GM19452 (cell line): ENCODE measurements at regions not wholly inside any gene's neighbourhood (a gene's known extent, or its start where the extent isn't known, plus 50 kb on each side); places are given as distances from the start of the nearest gene placed in this dataset.
"Not testable (repeated sequence)": the region's sequence is repeated elsewhere in the genome, so short reads cannot be mapped to it uniquely, and the experiment has no call there.

Source experiments
- ATAC-seq: cut with Tn5 transposase; IDR thresholded peaks from one replicate; pipeline ENCODE4 v1.9.1; 2021; ENCODE audit not compliant: unreplicated experiment

DNA sequence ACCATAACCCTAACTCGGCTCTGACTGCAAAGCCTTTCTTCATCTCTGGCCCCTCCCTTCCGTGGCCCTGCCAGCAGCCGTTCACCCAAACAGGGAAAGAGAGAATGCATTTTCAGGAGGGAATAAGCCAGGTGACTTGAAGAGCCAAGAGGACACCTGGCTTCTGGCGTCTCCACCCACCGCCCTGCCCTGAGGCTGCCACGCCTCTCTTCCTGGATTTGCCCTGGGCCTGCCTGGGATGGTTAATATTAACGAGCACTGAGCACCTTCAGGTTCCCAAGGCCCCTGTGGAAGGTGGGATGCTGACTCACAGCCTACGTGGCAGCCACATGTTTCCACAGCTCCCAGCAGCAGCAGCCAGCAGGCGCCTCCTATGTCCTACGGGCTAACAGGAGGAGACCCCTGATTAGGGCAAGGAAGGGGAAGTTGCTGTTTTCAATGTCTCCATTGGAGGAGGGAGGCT, 138.0 kb upstream of the RREB1 start:
- no peak for ATAC-seq

DNA sequence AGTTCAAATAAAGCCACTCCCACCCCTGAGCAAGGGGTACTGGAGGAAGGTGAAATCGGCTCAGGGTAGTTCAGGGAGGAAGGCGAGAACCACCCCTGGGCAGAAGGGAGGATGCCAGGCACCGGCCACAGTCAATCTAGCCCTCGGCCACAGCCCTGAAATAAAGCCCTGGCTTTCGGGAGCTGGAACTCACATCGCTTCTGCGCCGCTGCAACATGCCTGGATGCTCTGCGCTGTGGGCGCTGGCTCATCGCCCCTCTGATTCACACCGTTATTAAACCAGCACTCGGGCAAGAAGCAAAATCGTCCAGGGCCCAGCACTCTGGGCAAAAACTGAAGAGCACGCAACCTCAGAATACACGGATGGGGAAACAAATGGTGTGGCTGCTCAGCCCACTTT, 136.9 kb upstream of the RREB1 start:
- ATAC-seq: no peak

DNA sequence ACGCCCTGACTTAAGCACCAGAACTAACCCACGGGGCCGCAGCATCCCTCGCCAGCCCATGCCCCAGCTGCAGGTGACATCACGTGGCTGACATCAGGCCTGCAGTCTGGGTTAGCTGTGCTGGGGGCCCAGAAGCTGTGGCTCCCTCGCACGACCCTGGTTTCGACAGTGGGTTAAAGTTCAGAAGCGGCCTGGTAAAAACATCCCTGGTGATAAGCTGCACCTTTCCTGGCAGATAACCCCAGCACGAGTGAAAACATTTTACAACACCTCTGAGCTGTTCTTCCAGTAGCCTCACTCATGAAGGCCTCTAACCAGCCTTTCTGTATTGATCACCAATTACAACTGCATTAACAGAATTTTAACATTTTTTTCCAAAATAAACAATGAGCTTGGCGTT, 136.4 kb upstream of the RREB1 start:
- ATAC-seq: no peak

DNA sequence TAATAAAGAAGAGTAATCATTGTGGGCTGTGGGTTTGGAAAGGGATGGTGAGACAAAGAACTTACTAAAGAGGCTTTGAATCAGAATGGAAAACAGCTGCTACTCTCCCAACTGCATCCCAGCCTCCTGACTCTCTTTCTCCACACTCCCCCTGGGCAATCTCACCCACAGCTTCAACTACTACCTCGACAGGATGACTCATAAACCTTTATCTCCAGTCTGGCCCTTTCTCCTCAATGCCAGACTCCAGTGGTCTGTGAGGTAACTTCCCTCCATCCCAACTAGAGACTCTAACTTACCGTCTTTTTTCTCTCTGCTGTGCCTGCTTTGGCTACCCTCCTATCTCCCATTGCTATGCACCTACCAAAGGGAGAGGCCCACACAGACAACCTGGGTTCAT, 135.3 kb upstream of the RREB1 start:
- no peak for ATAC-seq

DNA sequence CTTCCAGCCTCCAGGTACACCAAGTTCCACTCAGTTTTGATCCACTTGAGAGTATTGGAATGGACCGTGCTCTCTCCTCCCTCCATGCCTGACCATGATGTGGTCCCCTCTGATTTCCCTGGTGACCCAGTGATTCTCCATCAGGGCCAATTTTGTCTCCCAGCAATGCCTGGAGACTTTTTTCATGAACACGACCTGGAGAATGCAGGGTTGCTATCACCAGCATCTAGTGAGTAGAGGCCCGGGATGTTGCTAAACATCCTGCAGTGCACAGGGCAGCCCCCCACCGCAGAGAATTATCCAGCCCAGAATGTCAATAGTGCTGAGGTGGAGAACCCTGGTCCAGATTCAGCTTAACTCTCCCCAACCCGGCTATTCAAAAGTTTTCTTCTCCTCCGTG, 134.0 kb upstream of the RREB1 start:
- ATAC-seq: no peak

DNA sequence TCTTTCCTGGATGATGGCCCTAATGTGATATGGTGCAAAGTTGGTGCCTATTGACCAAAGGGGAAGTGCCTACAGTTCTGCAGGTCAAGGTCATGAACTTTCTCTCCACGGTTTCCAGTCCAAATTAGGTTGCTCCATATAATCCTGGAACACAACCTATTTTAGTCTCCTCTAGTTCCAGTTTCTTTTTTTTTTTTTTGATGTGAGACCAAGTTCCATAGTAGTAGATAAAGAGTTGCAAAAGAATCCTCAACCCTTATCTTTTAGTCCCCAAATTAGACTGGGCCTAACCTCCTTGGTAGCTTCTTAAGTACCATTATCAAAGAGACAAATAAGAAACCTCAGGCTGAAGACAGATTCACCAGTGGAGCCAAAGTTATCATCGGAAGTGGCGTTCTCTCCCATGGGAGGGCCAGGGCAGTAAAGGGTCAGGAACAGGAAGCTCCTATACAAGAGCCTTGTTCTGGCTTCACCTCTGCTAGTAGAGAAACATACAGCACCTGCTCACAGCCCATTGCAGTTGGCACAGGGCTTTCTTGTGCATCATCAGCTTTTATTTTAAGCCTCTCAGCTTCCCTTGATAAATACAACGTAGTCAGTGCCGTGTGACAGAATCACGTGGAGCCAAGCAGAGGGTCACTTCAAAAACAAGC, 132.2 kb upstream of the RREB1 start:
- no peak for ATAC-seq

DNA sequence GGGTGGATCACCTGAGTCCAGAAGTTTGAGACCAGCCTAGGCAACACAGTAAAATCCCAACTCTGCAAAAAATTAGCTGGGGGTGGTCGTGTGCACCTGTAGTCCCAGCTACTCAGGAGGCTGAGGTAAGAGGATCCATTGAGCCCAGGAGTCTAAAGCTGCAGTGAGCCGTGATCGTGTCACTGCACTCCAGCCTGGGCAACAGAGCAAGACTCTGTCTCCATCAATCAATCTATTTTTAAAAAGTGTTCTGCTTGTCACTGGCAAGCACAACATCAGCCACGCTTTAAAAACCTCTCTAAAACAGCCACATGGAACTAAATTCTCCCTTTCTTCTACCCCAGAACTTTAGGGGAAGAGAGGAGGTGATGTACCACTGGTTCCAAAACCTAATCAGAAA, 131.6 kb upstream of the RREB1 start:
- no peak for ATAC-seq

DNA sequence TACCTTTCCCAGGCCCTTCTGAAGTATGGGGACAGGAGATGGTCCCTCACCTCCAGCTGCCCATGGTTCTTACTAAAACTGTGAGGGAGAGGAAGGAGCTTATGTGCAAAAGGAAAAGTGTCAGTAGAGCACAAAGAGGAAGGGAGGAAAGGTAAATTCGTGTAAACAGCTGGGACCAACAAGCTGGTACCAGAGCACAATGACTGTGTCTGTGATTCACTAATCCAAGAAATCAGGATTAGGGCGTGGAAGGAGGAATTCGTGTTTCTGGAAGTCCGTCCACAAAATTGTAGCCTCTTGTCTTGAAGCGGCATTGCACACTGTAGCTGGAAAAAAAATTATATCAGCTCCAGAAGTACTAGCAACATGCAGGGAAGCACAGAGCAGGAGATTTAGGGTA, 129.0 kb upstream of the RREB1 start:
- no peak for ATAC-seq

DNA sequence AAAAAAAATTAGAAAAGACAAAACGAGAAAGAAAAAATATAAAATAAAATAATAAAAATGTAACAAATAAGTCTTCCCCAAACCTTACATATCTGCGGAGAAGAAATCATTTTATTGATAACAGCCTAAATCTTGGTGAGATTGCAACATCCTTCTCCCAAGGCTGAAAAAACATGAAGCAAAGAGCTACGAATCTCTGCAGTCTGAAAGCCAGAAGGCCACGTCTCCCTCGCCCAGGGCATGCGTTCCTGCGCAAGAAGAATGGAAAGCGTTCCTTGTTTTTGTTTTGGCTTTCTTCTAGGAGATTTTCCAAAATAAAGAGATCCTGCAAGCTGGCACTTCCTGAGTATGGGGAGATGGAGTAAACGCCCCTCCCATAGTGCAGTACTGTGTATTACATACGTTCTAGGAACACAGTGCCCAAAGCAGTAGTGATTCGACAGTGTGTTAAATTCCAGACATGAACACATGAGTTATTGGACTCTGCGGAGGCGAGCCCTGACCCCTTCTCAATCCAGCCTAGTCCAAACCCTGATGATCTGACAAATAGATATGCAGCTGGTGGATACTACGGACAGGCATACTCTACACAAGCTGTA, 126.7 kb upstream of the RREB1 start:
- ATAC-seq: no peak

DNA sequence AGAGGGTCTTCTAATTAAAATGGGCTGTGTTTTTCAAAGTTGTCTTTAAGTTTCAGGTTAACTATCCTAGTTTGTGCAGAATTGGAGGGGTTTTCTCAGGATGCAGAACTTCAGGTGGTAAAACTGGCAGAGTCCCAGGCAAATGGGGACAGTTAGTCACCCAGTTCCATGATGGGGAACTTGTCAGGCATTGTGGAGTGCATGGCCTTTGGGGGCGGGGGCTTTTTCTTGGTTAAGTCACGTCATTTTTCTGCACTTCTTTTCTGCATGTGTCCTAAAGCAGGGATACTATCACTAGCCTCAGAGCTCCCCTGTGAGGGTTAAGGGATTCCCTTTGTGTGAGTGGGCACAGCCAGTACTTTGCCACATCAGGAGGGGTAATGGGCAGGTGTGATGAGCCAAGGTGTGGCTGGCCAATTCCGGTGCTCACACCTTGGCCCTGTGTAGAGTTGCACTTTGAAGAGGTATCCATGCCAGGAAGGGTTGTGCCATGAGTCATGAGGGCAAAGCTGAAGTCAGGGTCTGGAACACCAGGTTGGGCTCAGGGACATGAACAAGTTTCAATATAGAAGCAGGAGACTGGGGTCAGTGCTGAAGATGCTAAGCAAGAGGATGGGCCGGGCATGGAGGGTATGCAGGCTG, 126.0 kb upstream of the RREB1 start:
- ATAC-seq: no peak

DNA sequence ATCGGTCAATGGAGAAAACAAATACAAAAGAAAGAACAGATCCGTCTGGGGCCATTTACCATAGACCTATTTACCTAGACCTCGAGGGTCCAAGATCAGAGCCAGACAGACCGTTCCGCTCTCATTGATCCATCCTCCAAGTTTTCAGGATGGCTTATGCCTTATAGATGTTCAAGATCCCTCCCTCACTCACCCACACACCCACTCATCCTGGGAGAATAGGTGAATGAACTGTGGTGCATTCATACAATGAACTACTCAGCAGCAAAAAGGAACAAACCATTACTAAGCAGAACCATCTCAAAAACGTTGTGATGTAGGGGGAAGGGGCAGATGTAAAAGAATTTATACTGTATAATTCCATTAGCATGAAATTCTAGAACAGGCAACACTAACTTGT, 125.1 kb upstream of the RREB1 start:
- no peak for ATAC-seq

DNA sequence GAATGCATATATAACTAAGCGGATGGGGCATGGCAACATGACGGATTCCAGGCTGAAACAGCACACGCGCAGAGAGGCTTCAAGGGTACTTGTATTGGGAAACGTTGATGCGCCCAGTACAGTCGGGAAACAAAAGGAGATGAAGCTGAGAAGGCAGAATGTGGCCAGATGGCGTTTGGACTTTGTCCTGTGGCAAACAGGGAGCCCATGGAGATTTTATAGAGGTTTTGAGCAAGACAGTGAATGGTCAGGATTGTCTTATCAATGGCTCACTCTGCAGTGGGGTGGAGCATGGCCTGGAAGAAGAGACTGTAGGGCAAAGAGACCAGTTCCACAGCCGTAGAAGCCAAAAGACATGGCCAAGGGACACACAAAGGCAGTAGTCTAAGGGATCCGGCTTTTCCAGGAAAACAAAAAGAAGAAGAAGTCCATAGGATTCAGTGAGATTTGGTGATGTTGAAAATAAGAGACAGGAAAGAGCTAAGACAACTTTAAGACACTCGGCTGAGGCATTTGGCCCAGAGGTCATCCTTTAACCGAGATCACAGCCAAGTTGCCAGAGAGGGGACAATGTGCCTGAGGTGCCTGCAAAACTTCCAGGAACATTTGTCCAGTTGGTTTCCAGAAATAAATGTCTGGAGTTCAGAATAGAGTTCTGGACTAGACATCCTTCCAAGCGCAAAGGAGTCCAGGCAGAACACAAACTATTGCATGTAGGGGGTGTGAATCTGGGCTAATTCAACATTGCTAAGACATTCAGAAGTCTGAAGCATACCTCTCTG, 123.0 kb upstream of the RREB1 start:
- no peak for ATAC-seq

DNA sequence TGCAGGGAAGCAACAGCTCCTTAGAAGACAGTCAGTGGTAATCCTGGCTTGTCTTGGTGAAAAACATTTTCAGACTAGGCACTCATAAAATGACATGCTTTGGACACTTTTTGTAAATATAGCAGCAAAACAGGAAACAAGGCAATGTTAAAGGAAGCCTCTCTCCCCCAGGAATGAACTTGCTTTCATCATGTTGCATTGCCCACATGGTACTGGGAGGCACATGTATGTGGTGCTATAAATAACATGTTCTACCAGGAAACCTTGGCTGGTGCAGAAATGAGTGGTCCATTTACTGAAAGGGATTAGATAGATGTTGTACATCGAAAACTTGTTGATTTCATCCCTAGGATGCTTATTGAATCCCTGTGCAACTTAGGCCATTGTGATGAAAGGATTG, 121.4 kb upstream of the RREB1 start:
- no peak for ATAC-seq

DNA sequence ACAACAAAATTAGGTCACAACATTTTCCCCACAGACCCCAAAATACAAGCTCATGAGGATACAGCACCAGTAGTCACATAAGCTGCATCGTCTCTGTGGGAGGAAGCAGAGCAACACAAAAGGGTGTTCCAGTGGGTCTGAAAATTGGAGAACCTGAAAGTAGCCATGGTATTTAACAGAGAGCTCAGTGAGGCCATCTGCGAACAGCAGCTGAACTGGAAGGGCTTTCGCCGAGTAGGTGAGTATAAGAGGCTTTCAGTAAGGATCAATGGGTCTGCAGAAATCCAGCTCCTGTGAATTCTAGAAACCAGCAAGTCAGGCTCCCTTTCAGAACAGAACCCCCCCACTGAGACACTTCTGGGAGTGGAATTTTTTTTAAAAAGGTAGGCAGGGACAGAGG, 120.0 kb upstream of the RREB1 start:
- no peak for ATAC-seq

DNA sequence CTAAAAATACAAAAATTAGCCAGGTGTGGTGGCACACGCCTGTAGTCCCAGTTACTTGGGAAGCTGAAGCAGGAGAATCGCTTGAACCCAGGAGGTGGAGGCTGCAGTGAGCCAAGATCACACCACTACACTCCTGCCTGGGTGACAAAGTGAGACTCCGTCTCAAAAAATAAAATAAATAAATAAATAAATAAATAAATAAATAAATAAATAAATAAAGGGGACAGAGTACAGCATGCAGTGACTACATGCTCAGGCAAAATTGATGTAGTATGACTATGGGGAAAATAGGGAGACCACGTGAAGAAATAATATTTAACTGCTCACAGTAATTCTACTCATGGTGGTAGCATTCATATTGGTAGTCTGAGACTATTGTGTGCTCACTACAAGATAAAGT, 117.7 kb upstream of the RREB1 start:
- ATAC-seq: not testable (repeated sequence)

DNA sequence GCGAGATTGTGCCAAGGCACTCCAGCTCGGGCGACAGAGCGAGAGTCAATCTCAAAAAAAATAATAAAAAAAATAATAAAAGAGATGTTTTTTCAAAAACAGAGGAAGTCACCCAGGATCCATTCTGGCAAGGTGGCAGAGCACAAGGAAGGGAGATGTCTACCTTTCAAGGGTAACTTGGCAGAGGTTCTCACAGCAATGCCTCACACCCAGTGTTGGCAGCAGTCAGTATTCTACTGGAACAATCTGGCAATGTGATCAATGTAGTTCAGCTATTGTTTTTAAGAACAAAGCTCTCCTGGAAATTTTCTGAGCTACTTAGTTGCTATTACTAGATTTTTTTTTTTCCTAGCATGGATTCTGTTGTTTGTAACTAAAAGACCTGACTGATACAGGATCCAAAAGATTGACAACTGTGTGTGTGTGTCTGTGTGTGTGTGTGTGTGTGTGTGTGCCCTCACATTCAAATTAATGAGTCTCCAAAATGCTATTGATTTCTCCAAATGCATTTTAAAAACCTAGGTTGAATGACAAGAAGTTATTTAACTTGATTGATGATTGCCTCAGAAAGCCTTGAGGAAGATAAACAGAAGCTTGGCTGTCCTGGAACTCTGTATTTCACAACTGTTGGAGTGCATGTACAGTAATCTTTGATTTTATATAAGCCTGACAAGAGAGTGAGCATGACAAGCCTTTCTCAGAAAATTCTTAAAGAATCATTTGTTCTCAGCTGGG, 114.1 kb upstream of the RREB1 start:
- no peak for ATAC-seq

DNA sequence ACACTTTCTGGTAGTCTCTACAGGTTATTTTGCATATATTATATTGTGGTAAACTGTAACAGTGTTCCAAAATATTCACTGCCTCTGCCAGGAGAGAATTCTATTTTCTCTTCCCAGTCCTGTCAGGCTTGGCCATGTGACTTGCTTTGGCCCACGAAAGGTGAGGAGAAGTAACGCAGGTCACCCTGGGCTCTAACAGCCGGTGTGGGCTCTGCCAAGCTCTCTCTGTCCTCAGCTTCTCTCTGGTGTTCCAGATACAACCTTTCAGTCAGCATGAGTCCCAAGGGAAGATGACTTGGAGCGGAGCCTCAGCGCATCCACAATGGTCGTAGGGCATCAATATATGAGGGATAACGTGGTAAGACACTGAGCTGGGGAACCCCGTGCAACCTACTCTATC, 113.0 kb upstream of the RREB1 start:
- ATAC-seq: no peak

DNA sequence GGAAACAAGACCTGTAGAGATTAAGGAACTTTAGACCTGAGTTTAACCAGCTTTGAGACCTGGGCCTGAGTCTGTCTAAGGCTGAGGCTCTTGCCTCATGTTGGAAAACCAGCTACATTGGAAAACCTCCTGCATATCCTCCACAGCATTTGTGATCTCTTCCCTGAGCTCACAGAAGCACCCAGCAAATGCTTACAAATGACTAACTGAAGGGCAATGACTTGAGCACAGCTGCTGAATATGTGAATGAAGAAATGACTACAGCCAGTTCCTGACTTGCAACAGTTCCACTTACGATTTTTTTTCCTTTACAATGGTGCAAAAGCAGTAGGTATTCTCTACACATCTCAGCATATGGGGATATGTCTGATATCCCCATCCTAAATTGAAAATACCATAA, 112.4 kb upstream of the RREB1 start:
- ATAC-seq: no peak

DNA sequence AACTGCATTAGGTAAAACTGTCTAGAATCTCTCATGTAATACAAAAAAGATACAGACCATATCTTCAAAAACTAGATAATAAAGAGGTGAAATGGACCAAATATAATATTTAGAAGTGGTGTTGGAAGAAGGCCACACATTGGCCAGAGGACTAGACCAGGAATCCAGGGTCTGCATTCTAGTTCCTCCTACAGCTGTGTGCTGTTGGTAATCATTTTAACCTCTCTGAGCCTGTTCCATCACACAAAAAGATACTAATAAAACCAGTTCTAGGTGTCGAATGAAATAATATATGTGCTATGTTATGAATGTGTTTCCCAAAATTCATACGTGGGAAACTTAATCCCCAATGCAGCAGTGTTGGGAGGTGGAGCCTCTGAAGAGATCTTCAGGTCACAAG, 111.6 kb upstream of the RREB1 start:
- ATAC-seq: no peak

DNA sequence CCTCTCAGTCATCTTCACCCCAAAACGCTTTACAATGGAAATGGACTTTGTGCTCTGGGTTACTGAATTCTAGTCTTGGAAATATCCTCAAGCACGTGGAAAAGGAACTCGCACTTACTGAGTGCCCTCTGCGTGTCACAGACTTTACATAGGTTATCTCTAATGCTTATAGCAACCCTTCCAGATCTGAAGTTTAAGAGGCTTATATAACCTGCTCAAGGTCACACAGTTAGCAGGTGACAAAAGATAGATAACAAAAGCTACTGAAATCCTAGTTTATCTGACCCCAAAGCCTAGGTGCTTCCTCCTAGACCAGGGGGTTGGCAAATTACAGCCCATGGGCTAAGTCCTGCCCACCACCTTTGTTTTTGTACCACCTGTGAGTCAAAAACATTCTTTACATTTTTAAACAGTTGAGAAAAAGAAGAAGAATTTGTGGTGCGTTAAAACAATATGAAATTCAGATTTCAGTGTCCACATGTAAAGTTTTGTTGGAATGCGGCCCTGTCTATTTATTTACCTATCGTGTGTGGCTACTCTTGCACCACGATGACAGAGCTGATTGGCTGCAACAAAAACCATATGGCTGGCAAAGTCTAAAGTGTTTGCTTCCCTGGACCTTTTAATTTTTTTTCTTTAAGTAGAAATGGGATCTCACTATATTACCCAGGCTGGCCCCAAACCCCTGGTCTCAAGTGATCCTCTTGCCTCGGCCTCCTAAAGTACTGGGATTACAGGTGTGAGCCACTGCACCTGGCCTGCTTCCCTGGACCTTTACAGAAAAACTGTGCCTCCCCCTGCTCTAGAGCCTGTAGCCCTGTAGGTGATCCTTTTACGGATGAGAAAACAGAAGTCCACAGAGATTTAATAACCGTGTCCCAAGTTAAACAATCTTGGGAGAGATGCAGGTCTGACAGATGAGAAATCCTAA, 110.2 kb upstream of the RREB1 start:
- no peak for ATAC-seq
